ENCODE measurements at regions not wholly inside any gene's neighbourhood (a gene's known extent, or its start where the extent isn't known, plus 50 kb on each side); places are given as distances from the start of the nearest gene placed in this dataset.

DNA sequence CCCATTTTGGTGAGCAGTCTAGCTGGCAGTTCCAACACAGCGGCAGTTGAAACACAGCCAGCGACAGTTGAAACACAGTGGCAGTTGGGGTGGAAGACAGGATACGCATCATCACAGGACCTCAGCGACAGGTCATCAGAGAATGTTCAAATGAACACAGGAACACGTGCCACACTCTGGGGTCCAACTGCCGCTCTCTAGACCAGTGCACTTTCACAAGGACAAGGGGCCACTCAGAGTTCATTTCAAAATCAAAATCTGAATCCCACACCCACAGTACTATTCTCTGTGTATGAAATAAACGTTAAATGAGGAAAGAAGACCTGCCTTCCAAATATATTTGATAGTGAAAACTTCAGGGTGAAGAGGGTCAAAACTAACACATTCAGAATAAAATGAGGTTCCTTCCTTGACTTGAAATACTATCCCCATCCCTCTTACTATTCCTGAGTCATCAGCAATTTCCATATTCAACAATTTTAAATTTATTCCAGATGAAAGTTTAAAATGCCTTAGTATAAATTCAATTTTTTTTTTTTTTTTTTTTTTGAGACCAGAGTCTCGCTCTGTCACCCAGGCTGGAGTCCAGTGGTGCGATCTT, 53.0 kb upstream of the SIMC1 start:
- TF ChIP-seq, protein P1, sequence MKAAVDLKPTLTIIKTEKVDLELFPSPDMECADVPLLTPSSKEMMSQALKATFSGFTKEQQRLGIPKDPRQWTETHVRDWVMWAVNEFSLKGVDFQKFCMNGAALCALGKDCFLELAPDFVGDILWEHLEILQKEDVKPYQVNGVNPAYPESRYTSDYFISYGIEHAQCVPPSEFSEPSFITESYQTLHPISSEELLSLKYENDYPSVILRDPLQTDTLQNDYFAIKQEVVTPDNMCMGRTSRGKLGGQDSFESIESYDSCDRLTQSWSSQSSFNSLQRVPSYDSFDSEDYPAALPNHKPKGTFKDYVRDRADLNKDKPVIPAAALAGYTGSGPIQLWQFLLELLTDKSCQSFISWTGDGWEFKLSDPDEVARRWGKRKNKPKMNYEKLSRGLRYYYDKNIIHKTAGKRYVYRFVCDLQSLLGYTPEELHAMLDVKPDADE (CRISPR knock-in tag; IDR thresholded peaks at IDR 0.05), result no peak
- TF ChIP-seq DNMT3B (CRISPR knock-in tag; conservative IDR thresholded peaks at IDR 0.05) (no peak), ZSCAN31 (CRISPR knock-in tag; IDR thresholded peaks at IDR 0.05; ENCODE audit: low read depth) (no peak), CTCF (CRISPR knock-in tag; IDR thresholded peaks at IDR 0.05) (no peak), ZNF431 (CRISPR knock-in tag; IDR thresholded peaks at IDR 0.05; ENCODE audit: borderline replicate concordance, low read depth) (no peak), IKZF1 (IDR thresholded peaks at IDR 0.05) (no peak), ZNF468 (CRISPR knock-in tag; IDR thresholded peaks at IDR 0.05) (no peak), ZNF557 (CRISPR knock-in tag; IDR thresholded peaks at IDR 0.05) (no peak)
- TF ChIP-seq, protein P2, sequence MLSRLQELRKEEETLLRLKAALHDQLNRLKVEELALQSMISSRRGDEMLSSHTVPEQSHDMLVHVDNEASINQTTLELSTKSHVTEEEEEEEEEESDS (CRISPR knock-in tag; IDR thresholded peaks at IDR 0.05; ENCODE audit: borderline replicate concordance), result no peak
- TF ChIP-seq, protein P3, sequence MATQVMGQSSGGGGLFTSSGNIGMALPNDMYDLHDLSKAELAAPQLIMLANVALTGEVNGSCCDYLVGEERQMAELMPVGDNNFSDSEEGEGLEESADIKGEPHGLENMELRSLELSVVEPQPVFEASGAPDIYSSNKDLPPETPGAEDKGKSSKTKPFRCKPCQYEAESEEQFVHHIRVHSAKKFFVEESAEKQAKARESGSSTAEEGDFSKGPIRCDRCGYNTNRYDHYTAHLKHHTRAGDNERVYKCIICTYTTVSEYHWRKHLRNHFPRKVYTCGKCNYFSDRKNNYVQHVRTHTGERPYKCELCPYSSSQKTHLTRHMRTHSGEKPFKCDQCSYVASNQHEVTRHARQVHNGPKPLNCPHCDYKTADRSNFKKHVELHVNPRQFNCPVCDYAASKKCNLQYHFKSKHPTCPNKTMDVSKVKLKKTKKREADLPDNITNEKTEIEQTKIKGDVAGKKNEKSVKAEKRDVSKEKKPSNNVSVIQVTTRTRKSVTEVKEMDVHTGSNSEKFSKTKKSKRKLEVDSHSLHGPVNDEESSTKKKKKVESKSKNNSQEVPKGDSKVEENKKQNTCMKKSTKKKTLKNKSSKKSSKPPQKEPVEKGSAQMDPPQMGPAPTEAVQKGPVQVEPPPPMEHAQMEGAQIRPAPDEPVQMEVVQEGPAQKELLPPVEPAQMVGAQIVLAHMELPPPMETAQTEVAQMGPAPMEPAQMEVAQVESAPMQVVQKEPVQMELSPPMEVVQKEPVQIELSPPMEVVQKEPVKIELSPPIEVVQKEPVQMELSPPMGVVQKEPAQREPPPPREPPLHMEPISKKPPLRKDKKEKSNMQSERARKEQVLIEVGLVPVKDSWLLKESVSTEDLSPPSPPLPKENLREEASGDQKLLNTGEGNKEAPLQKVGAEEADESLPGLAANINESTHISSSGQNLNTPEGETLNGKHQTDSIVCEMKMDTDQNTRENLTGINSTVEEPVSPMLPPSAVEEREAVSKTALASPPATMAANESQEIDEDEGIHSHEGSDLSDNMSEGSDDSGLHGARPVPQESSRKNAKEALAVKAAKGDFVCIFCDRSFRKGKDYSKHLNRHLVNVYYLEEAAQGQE (IDR thresholded peaks at IDR 0.05; ENCODE audit: borderline replicate concordance in 1 of 2, low read depth in 1 of 2, low read length in 2 of 2), result no peak

Measured in HepG2 (cell line).